ENCODE measurements at regions not wholly inside any gene's neighbourhood (a gene's known extent, or its start where the extent isn't known, plus 50 kb on each side); places are given as distances from the start of the nearest gene placed in this dataset.

DNA sequence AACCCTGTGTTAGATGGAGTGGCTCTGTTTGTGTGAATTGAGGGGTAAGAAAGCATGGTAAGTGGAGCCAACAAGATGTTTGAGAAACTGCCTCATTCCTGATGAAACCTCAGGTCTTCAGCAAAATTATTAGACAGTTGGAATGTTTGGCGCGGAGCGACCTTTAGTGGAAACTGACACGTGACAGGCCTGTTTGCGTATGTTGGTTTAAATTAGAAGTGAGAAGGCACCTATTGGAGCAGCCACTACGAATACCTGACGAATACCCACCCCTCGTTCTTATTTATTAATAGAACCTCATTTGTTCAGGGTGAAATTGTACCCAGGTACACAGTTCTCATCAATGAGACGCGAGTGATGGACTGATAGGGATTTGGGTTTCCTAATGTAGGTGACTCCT lies 63.2 kb upstream of the MIR17HG start:
- Histone ChIP-seq H2AFZ (ENCODE audit: insufficient read depth, low read length, poor library complexity) (no peak overlapping the region), H4K91ac (ENCODE audit: low read depth, low read length) (no peak overlapping the region), H2BK120ac (ENCODE audit: insufficient read depth, low read length, poor library complexity) (no peak overlapping the region), H3K4me3 (ENCODE audit: low read depth, low read length) (no peak overlapping the region), H3K4ac (ENCODE audit: low read depth, low read length) (no peak overlapping the region), H3K27me3 (ENCODE audit: insufficient read depth, low read length) (no peaks in the 10 kb centered on the region), H2AK5ac (ENCODE audit: low read length) (no peak overlapping the region), H3K36me3 (ENCODE audit: control insufficient read depth in 1 of 2, insufficient read depth in 2 of 2, low read length in 2 of 2) (no peaks in the 10 kb centered on the region), H4K8ac (ENCODE audit: low read depth, low read length) (no peak overlapping the region), H3K79me1 (ENCODE audit: low read length) (no peaks in the 10 kb centered on the region), H3K18ac (ENCODE audit: low read length) (no peak overlapping the region), H3K14ac (ENCODE audit: low read length) (no peak overlapping the region), H3K27ac (ENCODE audit: low read depth, low read length) (no peak overlapping the region), H3K9me3 (ENCODE audit: insufficient read depth, low read depth, low read length) (no peaks in the 10 kb centered on the region), H3K4me2 (ENCODE audit: low read length) (no peak overlapping the region), H4K12ac (ENCODE audit: low read depth, low read length) (no peak overlapping the region), H2BK5ac (ENCODE audit: low read depth, low read length, poor library complexity) (no peak overlapping the region), H3K4me1 (ENCODE audit: control insufficient read depth in 1 of 2, insufficient read depth in 2 of 2, low read length in 2 of 2) (no peaks in the 10 kb centered on the region), H2BK12ac (ENCODE audit: low read length) (no peak overlapping the region), H3K79me2 (ENCODE audit: control insufficient read depth, insufficient read depth, low read length, poor library complexity) (no peaks in the 10 kb centered on the region), H3K9ac (ENCODE audit: low read length) (no peak overlapping the region), H3K23ac (ENCODE audit: low read length) (no peak overlapping the region)
- no CpG with 5 or more reads among the region's 10 CpGs for WGBS (ENCODE audit: extremely low coverage, insufficient coverage, insufficient read length)
- DNase-seq = no peak

DNA sequence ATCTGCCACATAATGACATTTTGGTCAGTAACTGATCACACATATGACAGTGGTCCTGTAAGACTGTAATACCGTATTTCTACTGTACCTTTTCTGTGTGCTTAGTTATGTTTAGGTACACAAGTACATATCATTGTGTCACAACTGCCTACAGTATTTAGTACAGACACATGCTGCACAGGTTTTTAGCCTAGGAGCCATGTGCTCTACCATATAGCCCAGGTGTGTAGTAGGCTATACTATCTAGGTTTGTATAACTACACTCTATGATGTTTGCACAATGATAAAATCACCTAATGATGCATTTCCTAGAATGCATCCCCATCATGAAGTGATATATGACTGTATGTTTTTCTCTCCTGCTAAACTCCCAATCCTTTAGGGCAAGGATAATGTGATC lies 61.2 kb upstream of the MIR17HG start:
- H2AK5ac ChIP-seq (ENCODE audit: low read length) = no peak overlapping the region
- H4K12ac ChIP-seq (ENCODE audit: low read depth, low read length) = no peak overlapping the region
- H3K79me2 ChIP-seq (ENCODE audit: control insufficient read depth, insufficient read depth, low read length, poor library complexity) = no peaks in the 10 kb centered on the region
- H4K91ac ChIP-seq (ENCODE audit: low read depth, low read length) = no peak overlapping the region
- H3K4ac ChIP-seq (ENCODE audit: low read depth, low read length) = no peak overlapping the region
- no peak for DNase-seq
- H3K9ac ChIP-seq (ENCODE audit: low read length) = no peak overlapping the region
- H3K9me3 ChIP-seq (ENCODE audit: insufficient read depth, low read depth, low read length) = no peaks in the 10 kb centered on the region
- no peak overlapping the region for H2AFZ ChIP-seq (ENCODE audit: insufficient read depth, low read length, poor library complexity)
- H3K27ac ChIP-seq (ENCODE audit: low read depth, low read length) = no peak overlapping the region
- H2BK12ac ChIP-seq (ENCODE audit: low read length) = no peak overlapping the region
- no peak overlapping the region for H3K23ac ChIP-seq (ENCODE audit: low read length)
- H3K4me2 ChIP-seq (ENCODE audit: low read length) = no peak overlapping the region
- no peaks in the 10 kb centered on the region for H3K36me3 ChIP-seq (ENCODE audit: control insufficient read depth in 1 of 2, insufficient read depth in 2 of 2, low read length in 2 of 2)
- no peak overlapping the region for H3K4me3 ChIP-seq (ENCODE audit: low read depth, low read length)
- H3K14ac ChIP-seq (ENCODE audit: low read length) = no peak overlapping the region
- H3K4me1 ChIP-seq (ENCODE audit: control insufficient read depth in 1 of 2, insufficient read depth in 2 of 2, low read length in 2 of 2) = no peaks in the 10 kb centered on the region
- no peaks in the 10 kb centered on the region for H3K27me3 ChIP-seq (ENCODE audit: insufficient read depth, low read length)
- no peak overlapping the region for H2BK5ac ChIP-seq (ENCODE audit: low read depth, low read length, poor library complexity)
- no peak overlapping the region for H3K18ac ChIP-seq (ENCODE audit: low read length)
- H3K79me1 ChIP-seq (ENCODE audit: low read length) = no peaks in the 10 kb centered on the region
- H2BK120ac ChIP-seq (ENCODE audit: insufficient read depth, low read length, poor library complexity) = no peak overlapping the region
- WGBS (ENCODE audit: extremely low coverage, insufficient coverage, insufficient read length) = no CpG with 5 or more reads among the region's 1 CpG
- H4K8ac ChIP-seq (ENCODE audit: low read depth, low read length) = no peak overlapping the region

DNA sequence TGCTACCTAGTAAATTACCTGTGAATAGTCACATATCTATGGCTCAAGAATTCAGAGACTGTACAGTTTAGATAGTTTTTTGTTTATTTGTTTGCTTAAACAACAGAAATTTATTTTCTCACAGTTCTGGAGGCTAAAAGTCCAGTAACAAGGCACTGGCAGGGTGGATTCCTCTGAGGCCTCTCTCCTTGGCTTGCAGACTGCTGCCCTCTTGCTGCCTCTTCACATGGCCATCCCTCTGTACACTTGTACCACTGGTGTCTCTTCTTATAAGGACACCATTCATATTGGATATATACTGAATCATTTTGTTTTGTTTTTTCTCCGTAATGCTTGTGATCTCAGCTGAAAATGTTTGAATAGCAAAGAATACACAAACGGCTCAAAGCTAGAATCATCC lies 56.4 kb upstream of the MIR17HG start:
- Histone ChIP-seq H3K4me2 (ENCODE audit: low read length) (no peak overlapping the region), H2BK120ac (ENCODE audit: insufficient read depth, low read length, poor library complexity) (no peak overlapping the region), H4K91ac (ENCODE audit: low read depth, low read length) (no peak overlapping the region), H3K23ac (ENCODE audit: low read length) (no peak overlapping the region), H3K27me3 (ENCODE audit: insufficient read depth, low read length) (no peaks in the 10 kb centered on the region), H4K12ac (ENCODE audit: low read depth, low read length) (no peak overlapping the region), H3K4ac (ENCODE audit: low read depth, low read length) (no peak overlapping the region), H2BK5ac (ENCODE audit: low read depth, low read length, poor library complexity) (no peak overlapping the region), H3K4me3 (ENCODE audit: low read depth, low read length) (no peak overlapping the region), H3K79me1 (ENCODE audit: low read length) (no peaks in the 10 kb centered on the region), H3K36me3 (ENCODE audit: control insufficient read depth in 1 of 2, insufficient read depth in 2 of 2, low read length in 2 of 2) (no peaks in the 10 kb centered on the region), H3K79me2 (ENCODE audit: control insufficient read depth, insufficient read depth, low read length, poor library complexity) (no peaks in the 10 kb centered on the region), H3K9ac (ENCODE audit: low read length) (no peak overlapping the region), H3K18ac (ENCODE audit: low read length) (no peak overlapping the region), H4K8ac (ENCODE audit: low read depth, low read length) (no peak overlapping the region), H3K4me1 (ENCODE audit: control insufficient read depth in 1 of 2, insufficient read depth in 2 of 2, low read length in 2 of 2) (no peaks in the 10 kb centered on the region), H3K27ac (ENCODE audit: low read depth, low read length) (no peak overlapping the region), H3K9me3 (ENCODE audit: insufficient read depth, low read depth, low read length) (no peaks in the 10 kb centered on the region), H3K14ac (ENCODE audit: low read length) (no peak overlapping the region), H2AFZ (ENCODE audit: insufficient read depth, low read length, poor library complexity) (no peak overlapping the region), H2BK12ac (ENCODE audit: low read length) (no peak overlapping the region), H2AK5ac (ENCODE audit: low read length) (no peak overlapping the region)
- no CpG with 5 or more reads among the region's 2 CpGs for WGBS (ENCODE audit: extremely low coverage, insufficient coverage, insufficient read length)
- DNase-seq = no peak

DNA sequence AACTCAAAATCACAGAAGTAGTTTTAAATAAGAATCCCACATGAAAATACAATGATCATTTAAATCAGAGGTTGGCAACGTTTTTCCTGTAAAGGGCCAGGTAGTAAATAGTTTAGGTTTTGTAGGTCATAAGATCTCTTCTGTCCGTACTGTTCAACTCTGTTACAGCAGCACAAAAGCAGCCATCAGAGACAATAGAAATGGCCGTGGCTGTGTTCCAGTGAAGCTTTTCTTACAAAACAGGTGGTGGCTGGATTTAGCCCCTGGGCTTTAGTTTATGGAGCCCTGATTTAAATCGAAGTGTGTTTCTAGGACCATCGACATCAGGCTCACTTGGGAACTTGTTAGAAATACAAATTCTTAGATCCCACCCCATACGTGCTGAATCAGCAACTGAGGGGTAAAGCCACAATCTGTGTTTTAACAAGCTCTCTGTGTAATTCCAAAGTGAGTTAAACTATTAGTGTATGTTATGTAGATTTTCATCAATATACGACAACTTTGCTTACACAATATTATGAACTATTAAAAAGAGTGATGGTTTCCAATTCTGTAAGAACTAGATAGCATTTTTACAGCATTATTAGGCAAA lies 54.8 kb upstream of the MIR17HG start:
- Histone ChIP-seq H2AK5ac (ENCODE audit: low read length) (no peak overlapping the region), H4K91ac (ENCODE audit: low read depth, low read length) (no peak overlapping the region), H4K8ac (ENCODE audit: low read depth, low read length) (no peak overlapping the region), H3K9ac (ENCODE audit: low read length) (no peak overlapping the region), H3K18ac (ENCODE audit: low read length) (no peak overlapping the region), H3K9me3 (ENCODE audit: insufficient read depth, low read depth, low read length) (no peaks in the 10 kb centered on the region), H3K14ac (ENCODE audit: low read length) (no peak overlapping the region), H2BK120ac (ENCODE audit: insufficient read depth, low read length, poor library complexity) (no peak overlapping the region), H3K79me2 (ENCODE audit: control insufficient read depth, insufficient read depth, low read length, poor library complexity) (no peaks in the 10 kb centered on the region), H4K12ac (ENCODE audit: low read depth, low read length) (no peak overlapping the region), H3K36me3 (ENCODE audit: control insufficient read depth in 1 of 2, insufficient read depth in 2 of 2, low read length in 2 of 2) (no peaks in the 10 kb centered on the region), H2AFZ (ENCODE audit: insufficient read depth, low read length, poor library complexity) (no peak overlapping the region), H2BK5ac (ENCODE audit: low read depth, low read length, poor library complexity) (no peak overlapping the region), H3K27me3 (ENCODE audit: insufficient read depth, low read length) (no peaks in the 10 kb centered on the region), H3K4me1 (ENCODE audit: control insufficient read depth in 1 of 2, insufficient read depth in 2 of 2, low read length in 2 of 2) (no peaks in the 10 kb centered on the region), H3K4me2 (ENCODE audit: low read length) (no peak overlapping the region), H3K79me1 (ENCODE audit: low read length) (no peaks in the 10 kb centered on the region), H3K4me3 (ENCODE audit: low read depth, low read length) (no peak overlapping the region), H2BK12ac (ENCODE audit: low read length) (no peak overlapping the region), H3K27ac (ENCODE audit: low read depth, low read length) (no peak overlapping the region), H3K23ac (ENCODE audit: low read length) (no peak overlapping the region), H3K4ac (ENCODE audit: low read depth, low read length) (no peak overlapping the region)
- no peak for DNase-seq
- WGBS (ENCODE audit: extremely low coverage, insufficient coverage, insufficient read length) = no CpG with 5 or more reads among the region's 7 CpGs

All from trophoblast cell (in vitro differentiated cells and primary cell).